A549 (cell line): ENCODE measurements at regions not wholly inside any gene's neighbourhood (a gene's known extent, or its start where the extent isn't known, plus 50 kb on each side); places are given as distances from the start of the nearest gene placed in this dataset.
"Not testable (repeated sequence)": the region's sequence is repeated elsewhere in the genome, so short reads cannot be mapped to it uniquely, and the experiment has no call there.

Experiments
- ATAC-seq, 2 experiments: fragments of 200-7000 bp in 1 of 2; fragments of >200 bp in 1 of 2; cut with Nextera tagmentation in 1 of 2; cut with Tn5 transposase in 1 of 2; 3 replicates each; pipeline versions ENCODE4 v1.8.0 to v1.9.1; 2018 to 2020; ENCODE audit warnings: mild to moderate bottlenecking in 1 of 2, moderate library complexity in 1 of 2
- CTCF ChIA-PET: fragments of 300-600 bp; sonication (Branson Sonifier 250); formaldehyde crosslinking; extraction: SDS; loops from one replicate; lab custom pipeline; 2021; ENCODE audit warnings: antibody characterized with exemption, inconsistent platforms; lab: Yijun Ruan, JAX
- POLR2A ChIA-PET: fragments of 350-600 bp; formaldehyde crosslinking; extraction: SDS; loops from one replicate; lab custom pipeline; 2021; ENCODE audit warnings: antibody characterized with exemption, inconsistent platforms; lab: Yijun Ruan, JAX
- DNase-seq, 2 experiments: peaks; one replicate each; pipeline versions ENCODE4 v3.0.0 to v3.0.0-alpha.2; 2011 to 2016; ENCODE audit warnings: low read depth in 1 of 2, low spot score in 1 of 2
- FAIRE-seq: peaks from 2 replicates; lab custom pipeline; 2011; peaks lifted over from hg19 to GRCh38; lab: Jason Lieb, UNC
- H3K27ac ChIP-seq, 2 experiments: fragments of >200 bp; sonication (Bioruptor Twin); formaldehyde crosslinking; 3 replicates each; pipeline ENCODE4 v1.5.1; 2016 to 2017
- H3K4me1 ChIP-seq: fragments of >200 bp; sonication (Bioruptor Twin); formaldehyde crosslinking; 3 replicates; pipeline ENCODE4 v1.6.1; 2016
- H3K4me2 ChIP-seq: fragments of >200 bp; sonication (Bioruptor Twin); formaldehyde crosslinking; 3 replicates; pipeline ENCODE4 v1.6.1; 2016
- H3K4me3 ChIP-seq: fragments of >200 bp; sonication (Bioruptor Twin); formaldehyde crosslinking; 3 replicates; pipeline ENCODE4 v1.5.1; 2016
- H3K9me3 ChIP-seq: fragments of >200 bp; sonication (Bioruptor Twin); formaldehyde crosslinking; 3 replicates; pipeline ENCODE4 v1.6.1; 2016
- WGBS: methylation state at CpG from one replicate; pipeline ENCODE4 v1.1.6; 2017; ENCODE audit errors: missing lambda C conversion rate; 5-methylcytosine and 5-hydroxymethylcytosine counted together
- small RNA-seq, 6 experiments: library from RNA; depleted of rRNA; stranded (forward); fragments of <200 nt; gene quantifications; one replicate each; pipeline ENCODE3, GENCODE V24; 2012

DNA sequence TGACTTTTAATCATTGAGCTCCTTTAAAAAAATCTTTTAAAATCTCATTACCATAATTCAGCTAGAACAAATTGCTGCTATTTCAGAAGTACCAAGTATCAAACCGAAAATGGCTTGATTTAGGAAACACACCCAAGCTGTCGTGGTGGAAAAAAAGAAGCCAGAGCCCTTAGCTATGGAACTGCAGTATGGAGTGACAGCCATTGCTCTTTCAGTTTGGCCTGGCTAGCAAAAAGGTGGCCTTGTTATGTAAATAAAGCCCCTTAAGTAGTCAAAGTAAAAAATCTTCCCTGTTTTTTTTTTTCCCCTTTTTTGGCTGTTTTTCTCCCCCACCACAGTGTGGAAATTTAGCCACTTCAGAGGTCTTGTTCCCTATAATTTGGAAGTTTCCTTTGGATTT lies 66.0 kb upstream of the PTPN20 start:
- DNase-seq, ATAC-seq, H3K4me2 ChIP-seq, H3K4me1 ChIP-seq, H3K4me3 ChIP-seq, CTCF ChIA-PET, H3K27ac ChIP-seq, POLR2A ChIA-PET, H3K9me3 ChIP-seq, FAIRE-seq: not testable (repeated sequence)
- 64% methylated on average over 2 of the region's 2 CpGs for WGBS

- CTCF ChIA-PET, H3K9me3 ChIP-seq, H3K4me2 ChIP-seq, DNase-seq, H3K4me3 ChIP-seq, FAIRE-seq, H3K4me1 ChIP-seq, ATAC-seq, H3K27ac ChIP-seq, POLR2A ChIA-PET: not testable (repeated sequence)
- 70% methylated on average over 1 of the region's 6 CpGs for WGBS
These were observed 65.6 kb upstream of the PTPN20 start for GRCh38 chr10:46845640-46846039.

- H3K27ac ChIP-seq, H3K4me2 ChIP-seq, H3K4me3 ChIP-seq, H3K9me3 ChIP-seq, DNase-seq, CTCF ChIA-PET, ATAC-seq, H3K4me1 ChIP-seq, POLR2A ChIA-PET, FAIRE-seq: not testable (repeated sequence)
- 100% methylated on average over 1 of the region's 1 CpG for WGBS
These were observed 50.5 kb upstream of the PTPN20 start for GRCh38 chr10:46860753-46861152.

Small RNA genes in the stretch of these regions (small RNA-seq; reads per million reads assigned to genes)
- gene RNA5SP311: 0 reads per million in 6 experiments
